Stimulated activated CD8-positive, alpha-beta memory T cell treated with anti-CD3 and anti-CD28 coated beads, Interleukin-7, amount 100 ng/mL, for 4 hours (primary cell): ENCODE measurements at regions not wholly inside any gene's neighbourhood (a gene's known extent, or its start where the extent isn't known, plus 50 kb on each side); places are given as distances from the start of the nearest gene placed in this dataset.
"Not testable (repeated sequence)": the region's sequence is repeated elsewhere in the genome, so short reads cannot be mapped to it uniquely, and the experiment has no call there.

Experiments
- DNase-seq, 2 donors: peaks; one replicate each; pipeline ENCODE4 v3.0.0-alpha.2; 2020; ENCODE audit warnings: low read depth in 2 of 2

GRCh38 chr11:23755076-23755475 is 741.8 kb upstream of the LUZP2 start:
- DNase-seq = no peak

GRCh38 chr11:23755769-23756168 is 741.1 kb upstream of the LUZP2 start:
- no peak for DNase-seq

GRCh38 chr11:23759489-23759888 is 737.4 kb upstream of the LUZP2 start:
- no peak for DNase-seq

- no peak for DNase-seq
Measured at GRCh38 chr11:23764286-23764685, 732.6 kb upstream of the LUZP2 start.

- no peak for DNase-seq
Measured at GRCh38 chr11:23765682-23766252, 731.1 kb upstream of the LUZP2 start.

GRCh38 chr11:23767576-23767975 is 729.3 kb upstream of the LUZP2 start:
- no peak for DNase-seq

- DNase-seq = no peak
Measured at GRCh38 chr11:23769214-23769613, 727.6 kb upstream of the LUZP2 start.

- no peak for DNase-seq
Measured at GRCh38 chr11:23772081-23772480, 724.8 kb upstream of the LUZP2 start.

- no peak for DNase-seq
Measured at GRCh38 chr11:23778971-23779370, 717.9 kb upstream of the LUZP2 start.

GRCh38 chr11:23780231-23780630 is 716.6 kb upstream of the LUZP2 start:
- DNase-seq = no peak

GRCh38 chr11:23781803-23782560 is 714.9 kb upstream of the LUZP2 start:
- no peak for DNase-seq

- DNase-seq = not testable (repeated sequence)
Measured at GRCh38 chr11:23786974-23787373, 709.9 kb upstream of the LUZP2 start.

GRCh38 chr11:23789200-23789853 is 707.5 kb upstream of the LUZP2 start:
- DNase-seq = no peak

- DNase-seq = no peak
Measured at GRCh38 chr11:23789938-23790371, 706.9 kb upstream of the LUZP2 start.

- DNase-seq = no peak
Measured at GRCh38 chr11:23797624-23798419, 699.0 kb upstream of the LUZP2 start.

GRCh38 chr11:23834306-23834705 is 662.5 kb upstream of the LUZP2 start:
- DNase-seq = not testable (repeated sequence)

- no peak for DNase-seq
Measured at GRCh38 chr11:23836981-23837380, 659.9 kb upstream of the LUZP2 start.

- no peak for DNase-seq
Measured at GRCh38 chr11:23840872-23841271, 656.0 kb upstream of the LUZP2 start.

- DNase-seq = no peak
Measured at GRCh38 chr11:23846902-23847422, 649.9 kb upstream of the LUZP2 start.

GRCh38 chr11:23851216-23851615 is 645.6 kb upstream of the LUZP2 start:
- no peak for DNase-seq

GRCh38 chr11:23856654-23857053 is 640.2 kb upstream of the LUZP2 start:
- no peak for DNase-seq

- DNase-seq = no peak
Measured at GRCh38 chr11:23859087-23859486, 637.8 kb upstream of the LUZP2 start.
